ENCODE measurements at regions not wholly inside any gene's neighbourhood (a gene's known extent, or its start where the extent isn't known, plus 50 kb on each side); places are given as distances from the start of the nearest gene placed in this dataset.

- Histone ChIP-seq H3K27ac (ENCODE audit: insufficient read depth, low read depth, low read length, poor library complexity, severe bottlenecking) (no peak overlapping the region), H3K4me1 (ENCODE audit: control insufficient read depth, insufficient read depth, low read length) (no peaks in the 10 kb centered on the region), H3K36me3 (ENCODE audit: control insufficient read depth, insufficient read depth, low read length) (no peaks in the 10 kb centered on the region), H3K4me3 (ENCODE audit: insufficient read depth, low read depth, low read length) (no peak overlapping the region), H3K27me3 (ENCODE audit: control insufficient read depth, insufficient read depth, low read length, poor library complexity, severe bottlenecking) (no peaks in the 10 kb centered on the region), H3K9me3 (ENCODE audit: control insufficient read depth, low read length) (no peaks in the 10 kb centered on the region)
- 82 to 83% methylated on average over 5 of the region's 5 CpGs for WGBS, 2 experiments
Measured at GRCh38 chr6:153735761-153736160, 303.3 kb upstream of the OPRM1 start.

GRCh38 chr6:153729189-153729588, 309.9 kb upstream of the OPRM1 start:
- Histone ChIP-seq H3K4me3 (ENCODE audit: insufficient read depth, low read depth, low read length) (no peak overlapping the region), H3K36me3 (ENCODE audit: control insufficient read depth, insufficient read depth, low read length) (no peaks in the 10 kb centered on the region), H3K9me3 (ENCODE audit: control insufficient read depth, low read length) (no peaks in the 10 kb centered on the region), H3K27ac (ENCODE audit: insufficient read depth, low read depth, low read length, poor library complexity, severe bottlenecking) (no peak overlapping the region), H3K27me3 (ENCODE audit: control insufficient read depth, insufficient read depth, low read length, poor library complexity, severe bottlenecking) (no peaks in the 10 kb centered on the region), H3K4me1 (ENCODE audit: control insufficient read depth, insufficient read depth, low read length) (no peaks in the 10 kb centered on the region)
- WGBS, 2 experiments = no CpG with 5 or more reads among the region's 2 CpGs

GRCh38 chr6:153727885-153728284, 311.2 kb upstream of the OPRM1 start:
- no peak overlapping the region for H3K27ac ChIP-seq (ENCODE audit: insufficient read depth, low read depth, low read length, poor library complexity, severe bottlenecking)
- 79 to 92% methylated on average over 1 of the region's 1 CpG for WGBS, 2 experiments
- no peaks in the 10 kb centered on the region for H3K9me3 ChIP-seq (ENCODE audit: control insufficient read depth, low read length)
- H3K4me1 ChIP-seq (ENCODE audit: control insufficient read depth, insufficient read depth, low read length) = no peaks in the 10 kb centered on the region
- H3K27me3 ChIP-seq (ENCODE audit: control insufficient read depth, insufficient read depth, low read length, poor library complexity, severe bottlenecking) = no peaks in the 10 kb centered on the region
- H3K36me3 ChIP-seq (ENCODE audit: control insufficient read depth, insufficient read depth, low read length) = no peaks in the 10 kb centered on the region
- H3K4me3 ChIP-seq (ENCODE audit: insufficient read depth, low read depth, low read length) = no peak overlapping the region

- whole genome bisulfite sequencing, 2 experiments = 56 to 61% methylated on average over 3 of the region's 3 CpGs
- Histone ChIP-seq H3K4me1 (ENCODE audit: control insufficient read depth, insufficient read depth, low read length) (no peaks in the 10 kb centered on the region), H3K4me3 (ENCODE audit: insufficient read depth, low read depth, low read length) (no peak overlapping the region), H3K27me3 (ENCODE audit: control insufficient read depth, insufficient read depth, low read length, poor library complexity, severe bottlenecking) (no peaks in the 10 kb centered on the region), H3K36me3 (ENCODE audit: control insufficient read depth, insufficient read depth, low read length) (no peaks in the 10 kb centered on the region), H3K9me3 (ENCODE audit: control insufficient read depth, low read length) (no peaks in the 10 kb centered on the region), H3K27ac (ENCODE audit: insufficient read depth, low read depth, low read length, poor library complexity, severe bottlenecking) (no peak overlapping the region)
Measured at GRCh38 chr6:153725456-153725855, 313.6 kb upstream of the OPRM1 start.

- Histone ChIP-seq H3K4me1 (ENCODE audit: control insufficient read depth, insufficient read depth, low read length) (no peaks in the 10 kb centered on the region), H3K27me3 (ENCODE audit: control insufficient read depth, insufficient read depth, low read length, poor library complexity, severe bottlenecking) (no peaks in the 10 kb centered on the region), H3K36me3 (ENCODE audit: control insufficient read depth, insufficient read depth, low read length) (no peaks in the 10 kb centered on the region), H3K4me3 (ENCODE audit: insufficient read depth, low read depth, low read length) (no peak overlapping the region), H3K27ac (ENCODE audit: insufficient read depth, low read depth, low read length, poor library complexity, severe bottlenecking) (no peak overlapping the region), H3K9me3 (ENCODE audit: control insufficient read depth, low read length) (no peaks in the 10 kb centered on the region)
Measured at GRCh38 chr6:153720732-153721131, 318.3 kb upstream of the OPRM1 start.

- Histone ChIP-seq H3K36me3 (ENCODE audit: control insufficient read depth, insufficient read depth, low read length) (no peaks in the 10 kb centered on the region), H3K9me3 (ENCODE audit: control insufficient read depth, low read length) (peaks cover 2% of the 10 kb centered on the region), H3K27me3 (ENCODE audit: control insufficient read depth, insufficient read depth, low read length, poor library complexity, severe bottlenecking) (no peaks in the 10 kb centered on the region)
Measured at GRCh38 chr6:153705429-153705828, 333.6 kb upstream of the OPRM1 start.

GRCh38 chr6:153702671-153703070, 336.4 kb upstream of the OPRM1 start:
- WGBS, 2 experiments = 95 to 100% methylated on average over 2 of the region's 2 CpGs
- Histone ChIP-seq H3K4me1 (ENCODE audit: control insufficient read depth, insufficient read depth, low read length) (no peaks in the 10 kb centered on the region), H3K27ac (ENCODE audit: insufficient read depth, low read depth, low read length, poor library complexity, severe bottlenecking) (no peak overlapping the region), H3K4me3 (ENCODE audit: insufficient read depth, low read depth, low read length) (no peak overlapping the region), H3K9me3 (ENCODE audit: control insufficient read depth, low read length) (peaks cover 2% of the 10 kb centered on the region), H3K27me3 (ENCODE audit: control insufficient read depth, insufficient read depth, low read length, poor library complexity, severe bottlenecking) (no peaks in the 10 kb centered on the region), H3K36me3 (ENCODE audit: control insufficient read depth, insufficient read depth, low read length) (no peaks in the 10 kb centered on the region)

More at GRCh38 chr6:153705429-153705828, 333.6 kb upstream of the OPRM1 start:
- Histone ChIP-seq H3K27ac (ENCODE audit: insufficient read depth, low read depth, low read length, poor library complexity, severe bottlenecking) (no peak overlapping the region), H3K4me3 (ENCODE audit: insufficient read depth, low read depth, low read length) (no peak overlapping the region), H3K4me1 (ENCODE audit: control insufficient read depth, insufficient read depth, low read length) (no peaks in the 10 kb centered on the region)

- Histone ChIP-seq H3K9me3 (ENCODE audit: control insufficient read depth, low read length) (no peaks in the 10 kb centered on the region), H3K36me3 (ENCODE audit: control insufficient read depth, insufficient read depth, low read length) (no peaks in the 10 kb centered on the region), H3K4me3 (ENCODE audit: insufficient read depth, low read depth, low read length) (no peak overlapping the region), H3K4me1 (ENCODE audit: control insufficient read depth, insufficient read depth, low read length) (no peaks in the 10 kb centered on the region), H3K27me3 (ENCODE audit: control insufficient read depth, insufficient read depth, low read length, poor library complexity, severe bottlenecking) (no peaks in the 10 kb centered on the region), H3K27ac (ENCODE audit: insufficient read depth, low read depth, low read length, poor library complexity, severe bottlenecking) (no peak overlapping the region)
- 90 to 100% methylated on average over 1 to 2 of the region's 2 CpGs for WGBS, 2 experiments
Measured at GRCh38 chr6:153698637-153699036, 340.4 kb upstream of the OPRM1 start.

- Histone ChIP-seq H3K27me3 (ENCODE audit: control insufficient read depth, insufficient read depth, low read length, poor library complexity, severe bottlenecking) (no peaks in the 10 kb centered on the region), H3K4me1 (ENCODE audit: control insufficient read depth, insufficient read depth, low read length) (no peaks in the 10 kb centered on the region), H3K9me3 (ENCODE audit: control insufficient read depth, low read length) (no peaks in the 10 kb centered on the region), H3K27ac (ENCODE audit: insufficient read depth, low read depth, low read length, poor library complexity, severe bottlenecking) (no peak overlapping the region), H3K36me3 (ENCODE audit: control insufficient read depth, insufficient read depth, low read length) (no peaks in the 10 kb centered on the region), H3K4me3 (ENCODE audit: insufficient read depth, low read depth, low read length) (no peak overlapping the region)
- 89 to 91% methylated on average over 4 to 5 of the region's 5 CpGs for WGBS, 2 experiments
Measured at GRCh38 chr6:153698001-153698400, 341.0 kb upstream of the OPRM1 start.

- Histone ChIP-seq H3K4me3 (ENCODE audit: insufficient read depth, low read depth, low read length) (no peak overlapping the region), H3K9me3 (ENCODE audit: control insufficient read depth, low read length) (no peaks in the 10 kb centered on the region), H3K36me3 (ENCODE audit: control insufficient read depth, insufficient read depth, low read length) (no peaks in the 10 kb centered on the region), H3K27ac (ENCODE audit: insufficient read depth, low read depth, low read length, poor library complexity, severe bottlenecking) (no peak overlapping the region), H3K4me1 (ENCODE audit: control insufficient read depth, insufficient read depth, low read length) (no peaks in the 10 kb centered on the region), H3K27me3 (ENCODE audit: control insufficient read depth, insufficient read depth, low read length, poor library complexity, severe bottlenecking) (no peaks in the 10 kb centered on the region)
- WGBS, 2 experiments = 98 to 100% methylated on average over 1 to 2 of the region's 2 CpGs
Measured at GRCh38 chr6:153677522-153677921, 361.5 kb upstream of the OPRM1 start.

- Histone ChIP-seq H3K36me3 (ENCODE audit: control insufficient read depth, insufficient read depth, low read length) (no peaks in the 10 kb centered on the region), H3K4me1 (ENCODE audit: control insufficient read depth, insufficient read depth, low read length) (no peaks in the 10 kb centered on the region), H3K27ac (ENCODE audit: insufficient read depth, low read depth, low read length, poor library complexity, severe bottlenecking) (no peak overlapping the region), H3K4me3 (ENCODE audit: insufficient read depth, low read depth, low read length) (no peak overlapping the region), H3K9me3 (ENCODE audit: control insufficient read depth, low read length) (no peaks in the 10 kb centered on the region), H3K27me3 (ENCODE audit: control insufficient read depth, insufficient read depth, low read length, poor library complexity, severe bottlenecking) (no peaks in the 10 kb centered on the region)
- WGBS, 2 experiments = 76% methylated on average over 2 of the region's 2 CpGs; no CpG with 5 or more reads in 1 of the 2 experiments
Measured at GRCh38 chr6:153673750-153674149, 365.3 kb upstream of the OPRM1 start.
